Neural progenitor cell (in vitro differentiated cells): ENCODE measurements at regions not wholly inside any gene's neighbourhood (a gene's known extent, or its start where the extent isn't known, plus 50 kb on each side); places are given as distances from the start of the nearest gene placed in this dataset.

Source experiments
- DNase-seq: peaks from one replicate; pipeline ENCODE4 v3.0.0-alpha.2; 2016; ENCODE audit warnings: low spot score
- H2AFZ ChIP-seq: fragments of 200-600 bp; sonication (generic); replicated peaks from 2 replicates; pipeline ENCODE4 v1.6.1; 2016; ENCODE audit warnings: antibody characterized with exemption
- H3F3A ChIP-seq: fragments of 200-600 bp; sonication (generic); 2 replicates; pipeline ENCODE4 v1.6.1; 2016; ENCODE audit warnings: antibody characterized with exemption, low read depth
- H3K27ac ChIP-seq: fragments of 200-600 bp; sonication (generic); 2 replicates; pipeline ENCODE4 v1.5.1; 2016; ENCODE audit warnings: mild to moderate bottlenecking
- H3K27me3 ChIP-seq: fragments of 200-600 bp; sonication (generic); 2 replicates; pipeline ENCODE4 v1.6.1; 2016; ENCODE audit warnings: mild to moderate bottlenecking, moderate library complexity
- H3K36me3 ChIP-seq: fragments of 200-600 bp; sonication (generic); 2 replicates; pipeline ENCODE4 v1.5.1; 2016
- H3K4me1 ChIP-seq: fragments of 200-600 bp; sonication (generic); 2 replicates; pipeline ENCODE4 v1.6.1; 2016; ENCODE audit warnings: mixed run types
- H3K4me2 ChIP-seq: fragments of 200-600 bp; sonication (generic); 2 replicates; pipeline ENCODE4 v1.6.1; 2016
- H3K4me3 ChIP-seq: fragments of 200-600 bp; sonication (generic); 2 replicates; pipeline ENCODE4 v1.5.1; 2016
- H3K79me2 ChIP-seq: fragments of 200-600 bp; sonication (generic); 2 replicates; pipeline ENCODE4 v1.6.1; 2016; ENCODE audit warnings: low read depth
- H3K9ac ChIP-seq: fragments of 200-600 bp; sonication (generic); 2 replicates; pipeline ENCODE4 v1.6.1; 2016
- H3K9me3 ChIP-seq: fragments of 200-600 bp; sonication (generic); 2 replicates; pipeline ENCODE4 v1.5.1; 2016; ENCODE audit warnings: low read depth
- H4K20me1 ChIP-seq: fragments of 200-600 bp; sonication (generic); 2 replicates; pipeline ENCODE4 v1.6.1; 2016; ENCODE audit warnings: low read depth
- H3K27ac Mint-ChIP-seq: 3 replicates; pipeline ENCODE4 v1.8.0; 2021; ENCODE audit warnings: mixed read lengths
- H3K27me3 Mint-ChIP-seq: 2 replicates; pipeline ENCODE4 v1.8.0; 2022; ENCODE audit warnings: low read depth, mild to moderate bottlenecking, inconsistent platforms, moderate library complexity, mixed read lengths; ENCODE audit not compliant: insufficient read depth
- H3K36me3 Mint-ChIP-seq: 3 replicates; pipeline ENCODE4 v1.8.0; 2021; ENCODE audit warnings: mixed read lengths
- H3K4me1 Mint-ChIP-seq: 3 replicates; pipeline ENCODE4 v1.8.0; 2021; ENCODE audit warnings: mixed read lengths
- H3K4me3 Mint-ChIP-seq: 3 replicates; pipeline ENCODE4 v1.8.0; 2021; ENCODE audit warnings: mild to moderate bottlenecking, moderate library complexity, mixed read lengths
- H3K9me3 Mint-ChIP-seq: 3 replicates; pipeline ENCODE4 v1.8.0; 2020; ENCODE audit warnings: mixed read lengths
- CTCF ChIP-seq: fragments of 200-600 bp; sonication (generic); IDR thresholded peaks from 2 replicates; pipeline ENCODE4 v1.5.1; 2017; ENCODE audit warnings: antibody characterized with exemption, mild to moderate bottlenecking
- EZH2 ChIP-seq: fragments of 200-600 bp; sonication (generic); IDR thresholded peaks from 2 replicates; pipeline ENCODE4 v1.6.1; 2017; ENCODE audit warnings: antibody characterized with exemption, mild to moderate bottlenecking, moderate library complexity
- EZH2phosphoT487 ChIP-seq: fragments of 200-600 bp; sonication (generic); IDR thresholded peaks from 2 replicates; pipeline ENCODE4 v1.6.1; 2017; ENCODE audit warnings: antibody characterized with exemption

GRCh38 chr12:111123390-111123789 is 203.0 kb upstream of the MYL2 start:
- H3K4me3 Mint-ChIP-seq = no peak overlapping the region
- no peak for DNase-seq

GRCh38 chr12:111122458-111122878 is 202.1 kb upstream of the MYL2 start:
- Histone ChIP-seq H3F3A (no peaks in the 10 kb centered on the region), H4K20me1 (no peaks in the 10 kb centered on the region), H3K27me3 (no peaks in the 10 kb centered on the region), H3K9ac (no peak overlapping the region), H3K4me2 (no peak overlapping the region), H3K9me3 (no peaks in the 10 kb centered on the region), H3K4me1 (peaks cover 22% of the 10 kb centered on the region), H2AFZ (no peak overlapping the region), H3K27ac (no peak overlapping the region), H3K36me3 (no peaks in the 10 kb centered on the region), H3K4me3 (no peak overlapping the region), H3K79me2 (no peaks in the 10 kb centered on the region)
- Mint-ChIP-seq H3K36me3 (no peaks in the 10 kb centered on the region), H3K4me1 (peaks cover 29% of the 10 kb centered on the region), H3K4me3 (peak overlapping the region; percentile 10), H3K27ac (peak overlapping the region; percentile 96), H3K27me3 (no peaks in the 10 kb centered on the region), H3K9me3 (no peaks in the 10 kb centered on the region)
- DNase-seq = no peak
- no peak for TF ChIP-seq CTCF
- TF ChIP-seq EZH2phosphoT487 = no peak

More at GRCh38 chr12:111123390-111123789, 203.0 kb upstream of the MYL2 start:
- peaks cover 29% of the 10 kb centered on the region for H3K4me1 Mint-ChIP-seq
- H3K4me1 ChIP-seq = peaks cover 22% of the 10 kb centered on the region
- no peak overlapping the region for H3K9ac ChIP-seq
- H3K27ac Mint-ChIP-seq = no peak overlapping the region
- no peaks in the 10 kb centered on the region for H3K9me3 ChIP-seq
- H3K36me3 Mint-ChIP-seq = no peaks in the 10 kb centered on the region
- no peak overlapping the region for H3K4me2 ChIP-seq
- no peaks in the 10 kb centered on the region for H3K27me3 ChIP-seq
- no peak overlapping the region for H3K27ac ChIP-seq
- H3K36me3 ChIP-seq = no peaks in the 10 kb centered on the region
- no peaks in the 10 kb centered on the region for H3K27me3 Mint-ChIP-seq
- H3K79me2 ChIP-seq = no peaks in the 10 kb centered on the region
- no peak overlapping the region for H3K4me3 ChIP-seq
- no peak overlapping the region for H2AFZ ChIP-seq
- no peaks in the 10 kb centered on the region for H4K20me1 ChIP-seq
- no peaks in the 10 kb centered on the region for H3K9me3 Mint-ChIP-seq
- no peaks in the 10 kb centered on the region for H3F3A ChIP-seq
- TF ChIP-seq CTCF = no peak
- no peak for TF ChIP-seq EZH2phosphoT487
- TF ChIP-seq EZH2 = no peak

GRCh38 chr12:111121840-111122239 is 201.5 kb upstream of the MYL2 start:
- H3K4me1 Mint-ChIP-seq = peaks cover 29% of the 10 kb centered on the region
- H3F3A ChIP-seq = no peaks in the 10 kb centered on the region
- H3K4me2 ChIP-seq = no peak overlapping the region
- TF ChIP-seq CTCF (peak; percentile 33), EZH2phosphoT487 (no peak), EZH2 (no peak)
- H3K4me3 Mint-ChIP-seq = no peak overlapping the region
- no peaks in the 10 kb centered on the region for H3K36me3 Mint-ChIP-seq
- H3K9me3 ChIP-seq = no peaks in the 10 kb centered on the region
- H3K36me3 ChIP-seq = no peaks in the 10 kb centered on the region
- peaks cover 22% of the 10 kb centered on the region for H3K4me1 ChIP-seq
- peak overlapping the region; percentile 96 for H3K27ac Mint-ChIP-seq
- H3K27me3 Mint-ChIP-seq = no peaks in the 10 kb centered on the region
- no peaks in the 10 kb centered on the region for H3K79me2 ChIP-seq
- no peak overlapping the region for H3K9ac ChIP-seq
- no peak overlapping the region for H2AFZ ChIP-seq
- no peak for DNase-seq
- no peaks in the 10 kb centered on the region for H3K9me3 Mint-ChIP-seq
- no peak overlapping the region for H3K27ac ChIP-seq
- no peak overlapping the region for H3K4me3 ChIP-seq
- no peaks in the 10 kb centered on the region for H3K27me3 ChIP-seq
- H4K20me1 ChIP-seq = no peaks in the 10 kb centered on the region

GRCh38 chr12:111120578-111120977 is 200.2 kb upstream of the MYL2 start:
- no peak for TF ChIP-seq EZH2phosphoT487
- TF ChIP-seq EZH2 = no peak
- no peak for TF ChIP-seq CTCF
- peaks cover 5% of the 10 kb centered on the region for H3K36me3 Mint-ChIP-seq
- H3K4me1 Mint-ChIP-seq = peaks cover 29% of the 10 kb centered on the region
- H3K27ac Mint-ChIP-seq = no peak overlapping the region
- Histone ChIP-seq H4K20me1 (no peaks in the 10 kb centered on the region), H2AFZ (no peak overlapping the region), H3K79me2 (no peaks in the 10 kb centered on the region), H3K9me3 (no peaks in the 10 kb centered on the region), H3K4me1 (peaks cover 22% of the 10 kb centered on the region), H3K27ac (no peak overlapping the region), H3K36me3 (no peaks in the 10 kb centered on the region), H3K4me3 (no peak overlapping the region), H3F3A (no peaks in the 10 kb centered on the region), H3K9ac (no peak overlapping the region), H3K4me2 (peak overlapping the region; percentile 16), H3K27me3 (no peaks in the 10 kb centered on the region)
- no peak overlapping the region for H3K4me3 Mint-ChIP-seq
- no peak for DNase-seq
- H3K27me3 Mint-ChIP-seq = peaks cover 2% of the 10 kb centered on the region
- no peaks in the 10 kb centered on the region for H3K9me3 Mint-ChIP-seq
